CD8-positive, alpha-beta memory T cell (primary cell): ENCODE measurements at regions not wholly inside any gene's neighbourhood (a gene's known extent, or its start where the extent isn't known, plus 50 kb on each side); places are given as distances from the start of the nearest gene placed in this dataset.
"Not testable (repeated sequence)": the region's sequence is repeated elsewhere in the genome, so short reads cannot be mapped to it uniquely, and the experiment has no call there.

Source experiments
- CTCF ChIA-PET: fragments of 350-600 bp; sonication (Branson Sonifier 250); formaldehyde crosslinking; loops from one replicate; lab custom pipeline; 2021; ENCODE audit warnings: antibody characterized with exemption; lab: Charles Lee
- POLR2A ChIA-PET: fragments of 350-600 bp; sonication (Branson Sonifier 250); formaldehyde crosslinking; loops from one replicate; lab custom pipeline; 2021; ENCODE audit warnings: antibody characterized with exemption; lab: Charles Lee
- DNase-seq, 5 donors: peaks; one replicate each; pipeline versions ENCODE4 v3.0.0 to v3.0.0-alpha.2; 2020 to 2022; ENCODE audit warnings: mixed read lengths in 1 of 5
- H3K27ac ChIP-seq: one replicate; pipeline ENCODE4 v1.7.0; 2013; ENCODE audit warnings: low read depth, mild to moderate bottlenecking, low read length, moderate library complexity
- H3K27me3 ChIP-seq: 2 replicates; pipeline ENCODE4 v1.7.0; 2013; ENCODE audit warnings: low read length, mild to moderate bottlenecking; ENCODE audit not compliant: insufficient read depth, poor library complexity, severe bottlenecking
- H3K36me3 ChIP-seq: 2 replicates; pipeline ENCODE4 v1.7.0; 2013; ENCODE audit warnings: mild to moderate bottlenecking, low read length, moderate library complexity; ENCODE audit not compliant: insufficient read depth
- H3K4me1 ChIP-seq: 2 replicates; pipeline ENCODE4 v1.7.0; 2013; ENCODE audit warnings: mild to moderate bottlenecking, low read length, moderate library complexity; ENCODE audit not compliant: insufficient read depth
- H3K4me3 ChIP-seq: 2 replicates; pipeline ENCODE4 v1.7.0; 2013; ENCODE audit warnings: mild to moderate bottlenecking, low read length
- H3K9me3 ChIP-seq: 2 replicates; pipeline ENCODE4 v1.7.0; 2013; ENCODE audit warnings: mild to moderate bottlenecking, low read length
- H3K27ac Mint-ChIP-seq, 8 donors: one replicate each; pipeline ENCODE4 v1.8.0; 2020 to 2021; ENCODE audit warnings: mixed read lengths in 8 of 8, mild to moderate bottlenecking in 6 of 8, inconsistent platforms in 3 of 8, moderate library complexity in 3 of 8
- H3K27me3 Mint-ChIP-seq, 2 donors: one replicate each; pipeline ENCODE4 v1.8.0; 2020 to 2021; ENCODE audit warnings: mixed read lengths in 2 of 2, mild to moderate bottlenecking in 1 of 2, moderate library complexity in 1 of 2
- H3K36me3 Mint-ChIP-seq, 3 donors: one replicate each; pipeline ENCODE4 v1.8.0; 2020 to 2021; ENCODE audit warnings: mixed read lengths in 3 of 3, inconsistent platforms in 1 of 3, mild to moderate bottlenecking in 1 of 3
- H3K4me1 Mint-ChIP-seq, 3 donors: one replicate each; pipeline ENCODE4 v1.8.0; 2020 to 2021; ENCODE audit warnings: mixed read lengths in 3 of 3, inconsistent platforms in 1 of 3, mild to moderate bottlenecking in 1 of 3
- H3K4me3 Mint-ChIP-seq, 7 donors: one replicate each; pipeline ENCODE4 v1.8.0; 2020 to 2021; ENCODE audit warnings: mixed read lengths in 7 of 7, mild to moderate bottlenecking in 6 of 7, moderate library complexity in 4 of 7, inconsistent platforms in 2 of 7
- H3K9me3 Mint-ChIP-seq, 5 donors: one replicate each; pipeline ENCODE4 v1.8.0; 2020 to 2022; ENCODE audit warnings: mixed read lengths in 5 of 5, mild to moderate bottlenecking in 3 of 5, moderate library complexity in 2 of 5, inconsistent platforms in 1 of 5

- no peak overlapping the region for H3K4me3 ChIP-seq
- H3K36me3 ChIP-seq: no peaks in the 10 kb centered on the region
- Mint-ChIP-seq H3K4me1 (no peaks in the 10 kb centered on the region), H3K9me3 (no peaks in the 10 kb centered on the region), H3K4me3 (no peak overlapping the region), H3K36me3 (no peaks in the 10 kb centered on the region), H3K27ac (no peak overlapping the region), H3K27me3 (peaks cover 0 to 1% of the 10 kb centered on the region in 2 donors)
- H3K9me3 ChIP-seq: no peaks in the 10 kb centered on the region
- ChIA-PET POLR2A (no interaction called here), CTCF (no interaction called here)
- H3K27me3 ChIP-seq: no peaks in the 10 kb centered on the region
- DNase-seq: no peak
- H3K27ac ChIP-seq: no peak overlapping the region
- no peaks in the 10 kb centered on the region for H3K4me1 ChIP-seq
These were observed 423.7 kb downstream of the METTL4 start for GRCh38 chr18:2147476-2148230.

GRCh38 chr18:2148823-2149222, 422.5 kb downstream of the METTL4 start:
- no peak overlapping the region for H3K27ac Mint-ChIP-seq
- H3K4me3 Mint-ChIP-seq: no peak overlapping the region
- H3K36me3 ChIP-seq: no peaks in the 10 kb centered on the region
- H3K4me3 ChIP-seq: no peak overlapping the region
- ChIA-PET POLR2A (no interaction called here), CTCF (no interaction called here)
- DNase-seq: no peak
- no peaks in the 10 kb centered on the region for H3K4me1 ChIP-seq
- no peaks in the 10 kb centered on the region for H3K27me3 ChIP-seq
- no peaks in the 10 kb centered on the region for H3K9me3 ChIP-seq
- H3K27me3 Mint-ChIP-seq: peaks cover 1 to 3% of the 10 kb centered on the region in 2 donors
- no peak overlapping the region for H3K27ac ChIP-seq
- H3K9me3 Mint-ChIP-seq: no peaks in the 10 kb centered on the region
- no peaks in the 10 kb centered on the region for H3K36me3 Mint-ChIP-seq
- H3K4me1 Mint-ChIP-seq: no peaks in the 10 kb centered on the region

- POLR2A ChIA-PET: no interaction called here
- no peaks in the 10 kb centered on the region for H3K9me3 Mint-ChIP-seq
- no peaks in the 10 kb centered on the region for H3K36me3 Mint-ChIP-seq
- no peaks in the 10 kb centered on the region for H3K4me1 Mint-ChIP-seq
- no peak for DNase-seq
- H3K27ac ChIP-seq: no peak overlapping the region
- H3K27me3 ChIP-seq: no peaks in the 10 kb centered on the region
- no peak overlapping the region for H3K4me3 Mint-ChIP-seq
- H3K27me3 Mint-ChIP-seq: peaks cover 3% of the 10 kb centered on the region in 2 donors
- no peak overlapping the region for H3K4me3 ChIP-seq
- H3K4me1 ChIP-seq: no peaks in the 10 kb centered on the region
- H3K36me3 ChIP-seq: no peaks in the 10 kb centered on the region
- no peak overlapping the region for H3K27ac Mint-ChIP-seq
- H3K9me3 ChIP-seq: no peaks in the 10 kb centered on the region
- CTCF ChIA-PET: no interaction called here
These were observed 420.7 kb downstream of the METTL4 start for GRCh38 chr18:2150566-2150965.

- no peaks in the 10 kb centered on the region for H3K27me3 ChIP-seq
- H3K4me3 Mint-ChIP-seq: no peak overlapping the region
- ChIA-PET POLR2A (no interaction called here), CTCF (no interaction called here)
- no peak overlapping the region for H3K27ac Mint-ChIP-seq
- no peaks in the 10 kb centered on the region for H3K9me3 ChIP-seq
- no peaks in the 10 kb centered on the region for H3K4me1 ChIP-seq
- no peaks in the 10 kb centered on the region for H3K36me3 ChIP-seq
- DNase-seq: no peak
- H3K4me1 Mint-ChIP-seq: no peaks in the 10 kb centered on the region
- H3K4me3 ChIP-seq: no peak overlapping the region
- peaks cover 3 to 6% of the 10 kb centered on the region in 2 donors for H3K27me3 Mint-ChIP-seq
- no peaks in the 10 kb centered on the region for H3K36me3 Mint-ChIP-seq
- H3K27ac ChIP-seq: no peak overlapping the region
- no peaks in the 10 kb centered on the region for H3K9me3 Mint-ChIP-seq
These were observed 417.0 kb downstream of the METTL4 start for GRCh38 chr18:2154278-2154677.

GRCh38 chr18:2164644-2165550, 406.4 kb downstream of the METTL4 start:
- Mint-ChIP-seq H3K36me3 (no peaks in the 10 kb centered on the region), H3K27me3 (peaks cover 0 to 1% of the 10 kb centered on the region in 2 donors)

GRCh38 chr18:2166876-2167275, 404.4 kb downstream of the METTL4 start:
- H3K27ac ChIP-seq, H3K4me1 ChIP-seq, H3K27me3 Mint-ChIP-seq, H3K27me3 ChIP-seq, CTCF ChIA-PET, H3K4me1 Mint-ChIP-seq, H3K27ac Mint-ChIP-seq, H3K36me3 ChIP-seq, H3K9me3 ChIP-seq, H3K4me3 ChIP-seq, DNase-seq, H3K36me3 Mint-ChIP-seq, H3K9me3 Mint-ChIP-seq, POLR2A ChIA-PET, H3K4me3 Mint-ChIP-seq: not testable (repeated sequence)

More at GRCh38 chr18:2164644-2165550, 406.4 kb downstream of the METTL4 start:
- Mint-ChIP-seq H3K27ac (no peak overlapping the region), H3K4me3 (no peak overlapping the region), H3K9me3 (peaks cover 0 to 2% (median 0%) of the 10 kb centered on the region in 5 donors), H3K4me1 (no peaks in the 10 kb centered on the region)
- Histone ChIP-seq H3K9me3 (no peaks in the 10 kb centered on the region), H3K27ac (no peak overlapping the region), H3K4me3 (no peak overlapping the region), H3K4me1 (no peaks in the 10 kb centered on the region), H3K36me3 (no peaks in the 10 kb centered on the region), H3K27me3 (no peaks in the 10 kb centered on the region)
- ChIA-PET POLR2A (no interaction called here), CTCF (no interaction called here)
- DNase-seq: no peak

GRCh38 chr18:2168022-2168421, 403.3 kb downstream of the METTL4 start:
- Mint-ChIP-seq H3K27me3 (peaks cover 0 to 1% of the 10 kb centered on the region in 2 donors), H3K27ac (no peak overlapping the region), H3K36me3 (no peaks in the 10 kb centered on the region), H3K9me3 (peaks cover 0 to 2% (median 0%) of the 10 kb centered on the region in 5 donors), H3K4me1 (no peaks in the 10 kb centered on the region), H3K4me3 (no peak overlapping the region)
- POLR2A ChIA-PET: no interaction called here
- H3K4me1 ChIP-seq: no peaks in the 10 kb centered on the region
- no peaks in the 10 kb centered on the region for H3K36me3 ChIP-seq
- no peak for DNase-seq
- no peak overlapping the region for H3K4me3 ChIP-seq
- CTCF ChIA-PET: no interaction called here
- no peaks in the 10 kb centered on the region for H3K9me3 ChIP-seq
- no peak overlapping the region for H3K27ac ChIP-seq
- H3K27me3 ChIP-seq: no peaks in the 10 kb centered on the region

GRCh38 chr18:2169656-2170055, 401.6 kb downstream of the METTL4 start:
- Histone ChIP-seq H3K36me3 (no peaks in the 10 kb centered on the region), H3K27me3 (no peaks in the 10 kb centered on the region), H3K27ac (no peak overlapping the region), H3K9me3 (no peaks in the 10 kb centered on the region), H3K4me3 (no peak overlapping the region), H3K4me1 (no peaks in the 10 kb centered on the region)
- H3K27ac Mint-ChIP-seq: no peak overlapping the region
- ChIA-PET CTCF (no interaction called here), POLR2A (no interaction called here)
- DNase-seq: no peak
- H3K4me1 Mint-ChIP-seq: no peaks in the 10 kb centered on the region
- H3K4me3 Mint-ChIP-seq: no peak overlapping the region
- H3K36me3 Mint-ChIP-seq: no peaks in the 10 kb centered on the region
- H3K27me3 Mint-ChIP-seq: no peaks in the 10 kb centered on the region
- peaks cover 0 to 2% (median 0%) of the 10 kb centered on the region in 5 donors for H3K9me3 Mint-ChIP-seq
